Right atrium auricular region (tissue), 2 donors: ENCODE measurements at regions not wholly inside any gene's neighbourhood (a gene's known extent, or its start where the extent isn't known, plus 50 kb on each side); places are given as distances from the start of the nearest gene placed in this dataset.

Source experiments
- DNase-seq: peaks from one replicate; pipeline ENCODE4 v3.0.0-alpha.2; 2019; ENCODE audit warnings: low spot score
- H3K27ac ChIP-seq, 2 donors: fragments of 200-600 bp; sonication (generic); 1 replicate in 1 of 2; 2 replicates in 1 of 2; pipeline ENCODE4 v1.5.1; 2016 to 2019
- H3K27me3 ChIP-seq, 2 donors: fragments of 200-600 bp; sonication (generic); one replicate each; pipeline versions ENCODE4 v1.5.1 to v1.6.0; 2017 to 2019
- H3K36me3 ChIP-seq: fragments of 200-600 bp; sonication (generic); one replicate; pipeline ENCODE4 v1.5.1; 2016
- H3K4me1 ChIP-seq, 2 donors: fragments of 200-600 bp; sonication (generic); one replicate each; pipeline versions ENCODE4 v1.5.1 to v1.6.0; 2017 to 2019
- H3K4me3 ChIP-seq, 2 donors: fragments of 200-600 bp; sonication (generic); 1 replicate in 1 of 2; 2 replicates in 1 of 2; pipeline ENCODE4 v1.5.1; 2017 to 2019; ENCODE audit warnings: mild to moderate bottlenecking in 1 of 2, moderate library complexity in 1 of 2
- H3K9me3 ChIP-seq, 2 donors: fragments of 200-600 bp; sonication (generic); one replicate each; pipeline ENCODE4 v1.5.1; 2019
- TF ChIP-seq, protein P1 (sequence below), 2 donors: fragments of 200-600 bp; sonication (generic); IDR thresholded peaks; one replicate each; pipeline ENCODE4 v1.5.1; 2019; ENCODE audit warnings: antibody characterized with exemption in 2 of 2

DNA sequence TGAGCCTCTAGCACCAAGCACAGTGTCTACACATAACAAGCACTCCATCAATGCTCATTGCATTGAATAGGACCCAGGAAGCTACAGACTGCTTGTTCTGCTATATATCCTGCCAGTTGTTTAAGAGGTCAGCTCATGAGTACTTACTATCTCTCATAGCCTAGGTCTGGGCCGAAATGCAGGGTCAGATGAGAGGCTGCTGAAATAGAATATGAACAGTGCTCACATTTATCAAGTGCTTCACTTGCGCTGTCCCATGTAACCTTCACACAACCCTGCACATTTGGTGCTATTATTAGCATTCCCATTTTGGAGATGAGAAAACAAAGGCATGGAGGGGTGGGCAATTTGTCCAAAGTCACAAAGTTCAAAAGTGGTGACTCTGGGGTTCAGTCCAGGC, 153.6 kb downstream of the FGF18 start:
- no peaks in the 10 kb centered on the region for H3K36me3 ChIP-seq
- H3K9me3 ChIP-seq, result peaks cover 0 to 28% of the 10 kb centered on the region in 2 donors
- peaks cover 0 to 8% of the 10 kb centered on the region in 2 donors for H3K4me1 ChIP-seq
- H3K27ac ChIP-seq, result no peak overlapping the region
- DNase-seq, result no peak
- TF ChIP-seq, protein P1, sequence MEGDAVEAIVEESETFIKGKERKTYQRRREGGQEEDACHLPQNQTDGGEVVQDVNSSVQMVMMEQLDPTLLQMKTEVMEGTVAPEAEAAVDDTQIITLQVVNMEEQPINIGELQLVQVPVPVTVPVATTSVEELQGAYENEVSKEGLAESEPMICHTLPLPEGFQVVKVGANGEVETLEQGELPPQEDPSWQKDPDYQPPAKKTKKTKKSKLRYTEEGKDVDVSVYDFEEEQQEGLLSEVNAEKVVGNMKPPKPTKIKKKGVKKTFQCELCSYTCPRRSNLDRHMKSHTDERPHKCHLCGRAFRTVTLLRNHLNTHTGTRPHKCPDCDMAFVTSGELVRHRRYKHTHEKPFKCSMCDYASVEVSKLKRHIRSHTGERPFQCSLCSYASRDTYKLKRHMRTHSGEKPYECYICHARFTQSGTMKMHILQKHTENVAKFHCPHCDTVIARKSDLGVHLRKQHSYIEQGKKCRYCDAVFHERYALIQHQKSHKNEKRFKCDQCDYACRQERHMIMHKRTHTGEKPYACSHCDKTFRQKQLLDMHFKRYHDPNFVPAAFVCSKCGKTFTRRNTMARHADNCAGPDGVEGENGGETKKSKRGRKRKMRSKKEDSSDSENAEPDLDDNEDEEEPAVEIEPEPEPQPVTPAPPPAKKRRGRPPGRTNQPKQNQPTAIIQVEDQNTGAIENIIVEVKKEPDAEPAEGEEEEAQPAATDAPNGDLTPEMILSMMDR (IDR thresholded peaks at IDR 0.05), result no peak
- H3K4me3 ChIP-seq, result no peak overlapping the region
- no peaks in the 10 kb centered on the region for H3K27me3 ChIP-seq

DNA sequence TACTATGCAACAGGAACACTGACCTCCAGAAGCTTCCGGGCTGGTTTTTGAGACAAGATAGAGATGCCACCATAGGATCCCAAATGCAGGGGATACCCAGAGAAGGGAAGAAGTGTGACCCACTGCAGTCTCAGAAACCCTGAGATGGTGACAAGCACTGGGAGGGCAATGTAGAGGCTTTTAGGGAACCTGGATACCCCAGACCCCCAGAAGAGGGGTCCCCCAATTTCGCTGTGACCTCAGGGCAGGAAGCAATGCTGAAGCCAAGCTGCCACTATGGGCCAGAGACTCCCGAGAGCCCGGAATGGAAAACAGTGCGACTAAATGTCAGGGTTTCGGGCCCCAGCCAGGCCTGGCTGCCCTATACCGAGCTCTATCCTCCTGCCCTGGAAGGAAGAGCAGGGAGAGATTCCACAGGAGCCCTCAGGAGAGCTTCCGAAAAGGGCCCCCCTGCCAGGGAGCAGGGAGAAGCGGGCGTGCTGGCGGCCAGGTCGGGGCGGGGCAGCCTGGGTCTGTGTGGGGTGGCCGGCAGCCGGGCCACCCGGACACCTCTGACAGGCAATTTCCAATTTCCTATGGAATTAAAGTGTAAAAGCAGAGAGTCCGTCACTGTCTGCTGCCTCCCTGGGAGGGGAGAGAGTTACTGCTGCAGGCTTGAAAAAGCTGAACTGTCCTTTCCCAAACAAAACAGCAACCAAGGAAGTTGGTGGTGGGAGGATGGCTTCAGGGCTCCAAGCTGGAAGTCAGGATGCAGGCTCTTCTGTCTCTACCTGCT, 154.2 kb downstream of the FGF18 start:
- no peak for DNase-seq
- Histone ChIP-seq H3K4me1 (peaks cover 0 to 14% of the 10 kb centered on the region in 2 donors), H3K27me3 (no peaks in the 10 kb centered on the region), H3K9me3 (peaks cover 0 to 21% of the 10 kb centered on the region in 2 donors), H3K36me3 (no peaks in the 10 kb centered on the region), H3K4me3 (no peak overlapping the region), H3K27ac (no peak overlapping the region)
- TF ChIP-seq, protein P1 (IDR thresholded peaks at IDR 0.05), result no peak

DNA sequence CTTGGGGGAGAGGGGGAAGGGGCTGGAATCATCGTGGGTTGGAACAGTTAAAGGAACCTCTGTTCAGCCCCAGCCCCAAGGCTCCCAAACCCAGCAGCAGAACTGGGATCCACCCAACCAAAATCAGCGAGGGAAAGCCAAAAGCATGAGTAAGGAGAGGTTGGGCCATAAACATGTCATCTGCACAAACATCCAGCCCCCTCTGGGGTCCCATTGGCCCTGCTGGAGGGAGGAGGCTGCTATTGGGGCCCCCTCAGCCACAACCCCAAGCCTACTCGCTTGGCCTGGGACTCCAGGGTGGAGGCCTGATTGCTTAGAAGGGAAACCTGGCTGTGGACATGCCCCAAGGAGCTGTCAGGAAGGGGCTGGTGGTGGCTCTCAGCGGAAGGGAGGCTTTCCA, 154.9 kb downstream of the FGF18 start:
- TF ChIP-seq, protein P1 (IDR thresholded peaks at IDR 0.05), result no peak
- H3K27ac ChIP-seq, result peak overlapping the region in 1 of 2 donors; percentile 13

DNA sequence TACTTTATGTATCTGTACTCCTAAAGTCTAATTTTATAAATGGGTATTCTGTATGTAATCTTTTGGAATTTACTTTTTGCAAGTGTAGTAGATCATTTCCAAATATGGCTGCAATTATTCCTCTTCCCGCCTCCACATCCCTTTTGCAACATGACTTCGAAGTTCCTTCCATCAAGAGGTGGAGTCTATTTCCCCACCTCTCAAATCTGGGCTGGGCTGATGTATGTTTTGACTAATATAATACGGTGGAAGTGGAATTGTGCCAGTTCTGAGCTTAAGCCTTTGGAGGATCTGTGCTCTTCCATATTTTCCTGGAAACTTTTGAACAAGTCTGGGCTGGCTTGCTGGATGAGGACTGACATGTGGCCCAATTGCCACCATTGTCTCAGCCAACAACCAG, 155.9 kb downstream of the FGF18 start:
- TF ChIP-seq, protein P1 (IDR thresholded peaks at IDR 0.05), result no peak
- Histone ChIP-seq H3K4me3 (no peak overlapping the region), H3K4me1 (peaks cover 0 to 30% of the 10 kb centered on the region in 2 donors), H3K9me3 (peaks cover 0 to 4% of the 10 kb centered on the region in 2 donors), H3K36me3 (no peaks in the 10 kb centered on the region), H3K27ac (no peak overlapping the region), H3K27me3 (no peaks in the 10 kb centered on the region)
- no peak for DNase-seq

More for the DNA sequence above, 154.9 kb downstream of the FGF18 start:
- H3K27me3 ChIP-seq, result no peaks in the 10 kb centered on the region
- H3K4me1 ChIP-seq, result peaks cover 0 to 21% of the 10 kb centered on the region in 2 donors
- H3K36me3 ChIP-seq, result no peaks in the 10 kb centered on the region
- DNase-seq, result no peak
- no peak overlapping the region for H3K4me3 ChIP-seq
- peaks cover 0 to 14% of the 10 kb centered on the region in 2 donors for H3K9me3 ChIP-seq

DNA sequence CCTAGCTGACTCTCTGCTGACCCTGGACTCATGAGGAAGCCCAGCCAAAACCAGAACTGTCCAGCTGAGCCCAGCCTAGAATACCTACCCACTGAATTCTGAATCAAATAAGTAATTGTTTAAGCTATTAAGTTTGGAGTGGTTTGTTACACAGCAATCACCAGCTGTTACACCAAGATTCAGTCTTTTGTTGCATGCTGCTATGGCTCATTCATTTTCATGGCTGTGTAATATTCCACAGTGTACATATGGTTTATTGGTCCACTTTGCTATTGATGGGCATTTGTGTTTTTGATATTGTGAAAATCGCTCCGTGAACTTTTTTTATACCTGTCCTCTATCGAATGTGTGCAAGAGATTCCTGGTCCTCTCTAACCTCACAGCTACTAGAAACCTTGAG, 156.4 kb downstream of the FGF18 start:
- Histone ChIP-seq H3K9me3 (no peaks in the 10 kb centered on the region), H3K4me3 (no peak overlapping the region), H3K36me3 (no peaks in the 10 kb centered on the region), H3K27me3 (no peaks in the 10 kb centered on the region), H3K4me1 (peaks cover 0 to 34% of the 10 kb centered on the region in 2 donors), H3K27ac (no peak overlapping the region)
- no peak for DNase-seq
- TF ChIP-seq, protein P1 (IDR thresholded peaks at IDR 0.05), result no peak
